ENCODE measurements at regions not wholly inside any gene's neighbourhood (a gene's known extent, or its start where the extent isn't known, plus 50 kb on each side); places are given as distances from the start of the nearest gene placed in this dataset.

- TF ChIP-seq CTCF (conservative IDR thresholded peaks at IDR 0.05; ENCODE audit: low read depth, low read length): no peak
These were observed 738.3 kb upstream of the HS6ST1 start for GRCh38 chr2:129056959-129057317.

GRCh38 chr2:129058981-129059380, 740.3 kb upstream of the HS6ST1 start:
- TF ChIP-seq CTCF (conservative IDR thresholded peaks at IDR 0.05; ENCODE audit: low read depth, low read length): no peak
- no peak overlapping the region for H3K4me3 ChIP-seq (ENCODE audit: low read depth, low read length)
- DNase-seq (ENCODE audit: low read depth): no peak

More at GRCh38 chr2:129056959-129057317, 738.3 kb upstream of the HS6ST1 start:
- H3K4me3 ChIP-seq (ENCODE audit: low read depth, low read length): no peak overlapping the region
- DNase-seq (ENCODE audit: low read depth): no peak

- H3K4me3 ChIP-seq (ENCODE audit: low read depth, low read length): no peak overlapping the region
- TF ChIP-seq CTCF (conservative IDR thresholded peaks at IDR 0.05; ENCODE audit: low read depth, low read length): no peak
- DNase-seq (ENCODE audit: low read depth): no peak
These were observed 740.8 kb upstream of the HS6ST1 start for GRCh38 chr2:129059476-129059875.

- no peak for TF ChIP-seq CTCF (conservative IDR thresholded peaks at IDR 0.05; ENCODE audit: low read depth, low read length)
- H3K4me3 ChIP-seq (ENCODE audit: low read depth, low read length): no peak overlapping the region
- DNase-seq (ENCODE audit: low read depth): peak; percentile 33
These were observed 742.6 kb upstream of the HS6ST1 start for GRCh38 chr2:129061069-129061768.

GRCh38 chr2:129061769-129062121, 743.1 kb upstream of the HS6ST1 start:
- TF ChIP-seq CTCF (conservative IDR thresholded peaks at IDR 0.05; ENCODE audit: low read depth, low read length): no peak
- DNase-seq (ENCODE audit: low read depth): no peak
- H3K4me3 ChIP-seq (ENCODE audit: low read depth, low read length): no peak overlapping the region

GRCh38 chr2:129062146-129062912, 743.7 kb upstream of the HS6ST1 start:
- no peak for TF ChIP-seq CTCF (conservative IDR thresholded peaks at IDR 0.05; ENCODE audit: low read depth, low read length)
- no peak for DNase-seq (ENCODE audit: low read depth)
- no peak overlapping the region for H3K4me3 ChIP-seq (ENCODE audit: low read depth, low read length)

- no peak overlapping the region for H3K4me3 ChIP-seq (ENCODE audit: low read depth, low read length)
- DNase-seq (ENCODE audit: low read depth): no peak
- no peak for TF ChIP-seq CTCF (conservative IDR thresholded peaks at IDR 0.05; ENCODE audit: low read depth, low read length)
These were observed 748.4 kb upstream of the HS6ST1 start for GRCh38 chr2:129067070-129067469.

Measured in choroid plexus epithelial cell (primary cell).